ENCODE measurements at regions not wholly inside any gene's neighbourhood (a gene's known extent, or its start where the extent isn't known, plus 50 kb on each side); places are given as distances from the start of the nearest gene placed in this dataset.
"Not testable (repeated sequence)": the region's sequence is repeated elsewhere in the genome, so short reads cannot be mapped to it uniquely, and the experiment has no call there.

DNA sequence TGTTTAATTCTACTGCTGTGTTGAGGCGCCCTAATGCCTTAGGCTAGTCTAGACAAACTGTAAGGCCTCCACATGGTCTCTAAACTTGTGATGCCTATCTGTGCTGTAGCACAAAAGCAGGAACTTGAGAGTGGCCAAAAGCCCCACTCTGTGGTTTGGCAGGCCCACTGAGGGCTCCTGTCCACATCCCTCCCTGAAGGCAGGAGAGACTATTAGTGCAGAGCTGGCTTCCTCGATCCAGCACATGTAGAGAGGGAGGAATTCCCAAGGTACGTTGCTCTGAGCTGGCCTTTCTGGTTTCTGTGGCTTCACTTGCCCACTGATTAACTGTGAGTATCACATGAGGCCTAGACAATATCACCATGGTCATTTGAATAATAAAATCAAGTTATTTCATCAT is 90.6 kb downstream of the POLR2M start:
- no peak for DNase-seq
- Mint-ChIP-seq H3K36me3 (no peaks in the 10 kb centered on the region), H3K27me3 (no peaks in the 10 kb centered on the region), H3K4me3 (no peak overlapping the region), H3K9me3 (peaks cover 2 to 4% of the 10 kb centered on the region in 2 donors), H3K4me1 (peaks cover 0 to 6% of the 10 kb centered on the region in 2 donors), H3K27ac (no peak overlapping the region)
- no peak for ATAC-seq (replicated peaks)

GRCh38 chr15:57797568-57798267 is 91.2 kb downstream of the POLR2M start:
- H3K36me3 Mint-ChIP-seq, result no peaks in the 10 kb centered on the region
- no peak overlapping the region for H3K27ac Mint-ChIP-seq
- no peak for ATAC-seq (replicated peaks)

GRCh38 chr15:57806003-57806402 is 99.5 kb downstream of the POLR2M start:
- H3K27ac Mint-ChIP-seq, result no peak overlapping the region
- no peak for ATAC-seq (replicated peaks)
- no peaks in the 10 kb centered on the region for H3K4me1 Mint-ChIP-seq
- DNase-seq, result no peak
- no peak overlapping the region for H3K4me3 Mint-ChIP-seq
- H3K27me3 Mint-ChIP-seq, result no peaks in the 10 kb centered on the region
- H3K36me3 Mint-ChIP-seq, result no peaks in the 10 kb centered on the region
- H3K9me3 Mint-ChIP-seq, result peaks cover 0 to 5% of the 10 kb centered on the region in 2 donors

More at GRCh38 chr15:57797568-57798267, 91.2 kb downstream of the POLR2M start:
- Mint-ChIP-seq H3K9me3 (peaks cover 2 to 4% of the 10 kb centered on the region in 2 donors), H3K4me1 (peaks cover 0 to 6% of the 10 kb centered on the region in 2 donors), H3K27me3 (no peaks in the 10 kb centered on the region), H3K4me3 (no peak overlapping the region)
- no peak for DNase-seq

DNA sequence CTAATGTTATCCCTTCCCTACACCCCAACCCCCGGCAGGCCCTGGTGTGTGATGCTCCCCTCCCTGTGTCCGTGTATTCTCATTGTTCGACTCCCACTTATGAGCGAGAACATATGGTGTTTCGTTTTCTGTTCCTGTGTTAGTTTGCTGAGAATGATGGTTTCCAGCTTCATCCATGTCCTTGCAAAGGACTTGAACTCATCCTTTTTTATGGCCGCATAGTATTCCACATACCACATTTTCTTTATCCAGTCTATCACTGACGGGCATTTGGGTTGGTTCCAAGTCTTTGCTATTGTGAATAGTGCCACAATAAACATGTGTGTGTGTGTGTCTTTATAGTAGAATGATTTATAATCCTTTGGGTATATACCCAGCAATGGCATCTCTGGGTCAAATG is 102.8 kb downstream of the POLR2M start:
- not testable (repeated sequence) for DNase-seq; H3K4me3 Mint-ChIP-seq; ATAC-seq (replicated peaks); H3K36me3 Mint-ChIP-seq; H3K4me1 Mint-ChIP-seq; H3K9me3 Mint-ChIP-seq; H3K27ac Mint-ChIP-seq
- peaks cover 0 to 11% of the 10 kb centered on the region in 2 donors for H3K27me3 Mint-ChIP-seq

- DNase-seq, result no peak
- Mint-ChIP-seq H3K4me3 (no peak overlapping the region), H3K36me3 (no peaks in the 10 kb centered on the region), H3K27ac (no peak overlapping the region), H3K4me1 (no peaks in the 10 kb centered on the region), H3K27me3 (peaks cover 7 to 39% of the 10 kb centered on the region in 2 donors), H3K9me3 (peaks cover 0 to 2% of the 10 kb centered on the region in 2 donors)
- no peak for ATAC-seq (replicated peaks)
Observed at GRCh38 chr15:57816599-57816998, 110.1 kb downstream of the POLR2M start.

DNA sequence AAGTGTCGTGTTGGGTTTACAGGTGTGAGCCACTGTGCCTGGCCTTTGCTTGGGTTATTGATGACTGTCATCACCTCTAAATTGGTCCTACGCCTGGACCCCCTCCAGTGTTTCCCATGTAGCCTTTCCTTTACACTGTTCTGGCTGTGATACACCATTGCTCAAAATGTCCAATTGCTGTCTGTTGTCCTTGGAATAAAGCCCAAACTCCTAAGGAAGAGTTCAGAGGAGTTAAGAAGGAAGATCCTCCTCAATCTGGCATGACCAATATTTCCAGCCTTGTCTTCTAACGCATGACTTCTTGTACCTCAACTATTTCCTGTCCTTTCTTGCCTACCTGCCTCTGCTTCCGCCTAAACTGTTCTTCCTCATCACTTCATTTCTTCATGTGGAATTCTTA is 113.1 kb downstream of the POLR2M start:
- Mint-ChIP-seq H3K27ac (no peak overlapping the region), H3K9me3 (peaks cover 0 to 2% of the 10 kb centered on the region in 2 donors), H3K36me3 (no peaks in the 10 kb centered on the region), H3K4me3 (no peak overlapping the region), H3K4me1 (no peaks in the 10 kb centered on the region), H3K27me3 (peaks cover 7 to 28% of the 10 kb centered on the region in 2 donors)
- DNase-seq (no peak), ATAC-seq (replicated peaks) (no peak)

DNA sequence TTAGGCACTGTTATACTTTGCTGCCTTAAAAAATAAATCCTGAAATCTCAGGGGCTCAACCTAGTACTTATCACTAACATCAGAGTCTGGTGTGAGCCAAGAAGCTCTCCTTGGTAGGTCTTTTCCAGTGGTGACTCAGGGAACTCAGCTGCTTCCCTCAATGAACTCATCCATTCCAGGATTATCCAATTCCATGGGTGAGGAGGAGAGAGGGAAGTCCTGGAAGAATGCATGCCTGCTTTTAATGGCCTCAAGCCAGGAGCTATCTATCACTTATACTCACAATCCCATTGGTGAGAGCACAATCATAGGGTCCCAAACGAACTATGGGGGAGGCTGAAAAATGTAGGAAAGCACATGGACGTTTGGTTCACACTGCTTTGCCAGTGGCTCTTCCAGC is 113.6 kb downstream of the POLR2M start:
- peaks cover 0 to 2% of the 10 kb centered on the region in 2 donors for H3K9me3 Mint-ChIP-seq
- ATAC-seq (replicated peaks) (no peak), DNase-seq (no peak)
- no peaks in the 10 kb centered on the region for H3K4me1 Mint-ChIP-seq
- H3K27me3 Mint-ChIP-seq, result peaks cover 7 to 28% of the 10 kb centered on the region in 2 donors
- no peak overlapping the region for H3K4me3 Mint-ChIP-seq
- H3K27ac Mint-ChIP-seq, result no peak overlapping the region
- H3K36me3 Mint-ChIP-seq, result no peaks in the 10 kb centered on the region

GRCh38 chr15:57821826-57822225 is 115.3 kb downstream of the POLR2M start:
- peaks cover 12 to 24% of the 10 kb centered on the region in 2 donors for H3K27me3 Mint-ChIP-seq
- no peak overlapping the region for H3K27ac Mint-ChIP-seq
- peaks cover 0 to 1% of the 10 kb centered on the region in 2 donors for H3K4me1 Mint-ChIP-seq
- ATAC-seq (replicated peaks) (no peak), DNase-seq (no peak)
- peaks cover 0 to 2% of the 10 kb centered on the region in 2 donors for H3K9me3 Mint-ChIP-seq
- H3K36me3 Mint-ChIP-seq, result no peaks in the 10 kb centered on the region
- no peak overlapping the region for H3K4me3 Mint-ChIP-seq

- Mint-ChIP-seq H3K36me3 (no peaks in the 10 kb centered on the region), H3K27ac (no peak overlapping the region), H3K27me3 (peaks cover 15 to 19% of the 10 kb centered on the region in 2 donors), H3K4me3 (no peak overlapping the region), H3K9me3 (peaks cover 0 to 2% of the 10 kb centered on the region in 2 donors), H3K4me1 (peaks cover 0 to 5% of the 10 kb centered on the region in 2 donors)
- DNase-seq (no peak), ATAC-seq (replicated peaks) (no peak)
Observed at GRCh38 chr15:57823325-57823882, 116.9 kb downstream of the POLR2M start.

GRCh38 chr15:57824186-57824585 is 117.7 kb downstream of the POLR2M start:
- Mint-ChIP-seq H3K4me1 (peaks cover 0 to 5% of the 10 kb centered on the region in 2 donors), H3K4me3 (no peak overlapping the region), H3K9me3 (peaks cover 0 to 2% of the 10 kb centered on the region in 2 donors), H3K27me3 (peaks cover 20 to 23% of the 10 kb centered on the region in 2 donors), H3K36me3 (no peaks in the 10 kb centered on the region), H3K27ac (no peak overlapping the region)
- no peak for DNase-seq
- no peak for ATAC-seq (replicated peaks)

- no peaks in the 10 kb centered on the region for H3K36me3 Mint-ChIP-seq
- peaks cover 0 to 5% of the 10 kb centered on the region in 2 donors for H3K4me1 Mint-ChIP-seq
- peaks cover 21 to 26% of the 10 kb centered on the region in 2 donors for H3K27me3 Mint-ChIP-seq
- ATAC-seq (replicated peaks), result peak; percentile 55 to 78
- DNase-seq, result no peak
- peaks cover 0 to 2% of the 10 kb centered on the region in 2 donors for H3K9me3 Mint-ChIP-seq
- no peak overlapping the region for H3K4me3 Mint-ChIP-seq
- H3K27ac Mint-ChIP-seq, result no peak overlapping the region
Observed at GRCh38 chr15:57827021-57827420, 120.5 kb downstream of the POLR2M start.

DNA sequence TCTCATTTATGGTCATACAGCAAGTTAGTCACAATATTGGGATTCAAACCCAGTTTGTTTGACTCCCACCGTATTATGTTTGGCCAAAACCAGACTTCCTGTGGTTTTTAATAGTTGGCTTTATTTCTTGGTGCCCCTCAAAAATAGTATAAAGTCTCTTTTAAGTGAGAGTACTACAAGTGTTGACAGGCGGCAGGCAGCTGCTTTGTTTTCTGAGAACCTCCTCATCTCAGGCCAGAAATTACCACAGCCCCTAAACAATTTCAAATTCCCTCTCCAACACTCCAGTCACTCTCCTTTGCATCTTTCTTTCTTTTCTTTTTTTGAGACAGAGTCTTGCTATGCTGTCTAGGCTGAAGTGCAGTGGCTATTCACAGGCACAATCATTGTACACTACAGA is 121.5 kb downstream of the POLR2M start:
- no peak overlapping the region for H3K27ac Mint-ChIP-seq
- peaks cover 0 to 2% of the 10 kb centered on the region in 2 donors for H3K9me3 Mint-ChIP-seq
- no peak overlapping the region for H3K4me3 Mint-ChIP-seq
- no peaks in the 10 kb centered on the region for H3K36me3 Mint-ChIP-seq
- ATAC-seq (replicated peaks) (no peak), DNase-seq (no peak)
- H3K4me1 Mint-ChIP-seq, result peaks cover 0 to 5% of the 10 kb centered on the region in 2 donors
- H3K27me3 Mint-ChIP-seq, result peaks cover 26 to 31% of the 10 kb centered on the region in 2 donors

- H3K9me3 Mint-ChIP-seq, result peaks cover 14 to 15% of the 10 kb centered on the region in 2 donors
- no peaks in the 10 kb centered on the region for H3K36me3 Mint-ChIP-seq
- ATAC-seq (replicated peaks) (no peak), DNase-seq (no peak)
- H3K4me1 Mint-ChIP-seq, result peaks cover 0 to under 1% of the 10 kb centered on the region in 2 donors
- no peak overlapping the region for H3K4me3 Mint-ChIP-seq
- H3K27ac Mint-ChIP-seq, result no peak overlapping the region
- H3K27me3 Mint-ChIP-seq, result peaks cover 21 to 27% of the 10 kb centered on the region in 2 donors
Observed at GRCh38 chr15:57832183-57832582, 125.7 kb downstream of the POLR2M start.

- Mint-ChIP-seq H3K9me3 (peaks cover 14 to 15% of the 10 kb centered on the region in 2 donors), H3K4me3 (no peak overlapping the region)
Observed at GRCh38 chr15:57835119-57835518, 128.6 kb downstream of the POLR2M start.

DNA sequence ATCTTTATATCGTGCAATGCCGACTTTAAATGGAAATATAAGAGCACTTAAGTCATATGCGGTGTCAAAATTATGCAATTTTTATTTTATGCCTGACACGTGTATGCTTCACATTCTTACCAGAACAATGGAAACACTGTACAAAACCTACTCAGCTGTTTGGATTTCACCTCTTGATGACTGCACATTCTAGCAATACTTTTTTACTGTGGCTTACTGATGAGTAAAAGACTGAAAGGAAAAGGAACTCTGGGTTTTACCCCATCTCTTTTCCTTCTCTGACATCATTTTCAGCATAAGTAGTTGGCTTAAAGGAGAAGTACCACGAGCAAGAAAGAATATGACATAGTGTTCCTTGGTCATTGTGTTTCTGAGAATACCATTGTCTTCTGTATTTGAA is 142.8 kb downstream of the POLR2M start:
- no peak for DNase-seq
- H3K27me3 Mint-ChIP-seq, result peaks cover 20 to 38% of the 10 kb centered on the region in 2 donors

More at GRCh38 chr15:57835119-57835518, 128.6 kb downstream of the POLR2M start:
- ATAC-seq (replicated peaks), result no peak
- Mint-ChIP-seq H3K36me3 (no peaks in the 10 kb centered on the region), H3K27ac (no peak overlapping the region), H3K27me3 (peaks cover 14 to 19% of the 10 kb centered on the region in 2 donors), H3K4me1 (no peaks in the 10 kb centered on the region)
- DNase-seq, result no peak

More for the DNA sequence above, 142.8 kb downstream of the POLR2M start:
- H3K4me1 Mint-ChIP-seq, result no peaks in the 10 kb centered on the region
- H3K4me3 Mint-ChIP-seq, result no peak overlapping the region
- H3K27ac Mint-ChIP-seq, result no peak overlapping the region
- H3K36me3 Mint-ChIP-seq, result no peaks in the 10 kb centered on the region
- no peaks in the 10 kb centered on the region for H3K9me3 Mint-ChIP-seq
- ATAC-seq (replicated peaks), result no peak

All from stimulated activated naive B cell treated with anti-CD40 and anti-IgM and Interleukin-4, amounts not matched to agents 10 μg/mL and 1 μg/mL and 100 μg/mL, for 72 hours (primary cell).